ENCODE measurements at regions not wholly inside any gene's neighbourhood (a gene's known extent, or its start where the extent isn't known, plus 50 kb on each side); places are given as distances from the start of the nearest gene placed in this dataset.
"Not testable (repeated sequence)": the region's sequence is repeated elsewhere in the genome, so short reads cannot be mapped to it uniquely, and the experiment has no call there.

- no peaks in the 10 kb centered on the region for H3K4me1 ChIP-seq (replicated peaks)
- no peak overlapping the region for H3K27ac ChIP-seq
- H3K9me3 ChIP-seq (replicated peaks) = no peaks in the 10 kb centered on the region
- no peak for DNase-seq (ENCODE audit: low read depth in 1 of 2, low spot score in 2 of 2)
- H3K36me3 ChIP-seq = no peaks in the 10 kb centered on the region
- no peaks in the 10 kb centered on the region for H3K27me3 ChIP-seq (replicated peaks)
- no peak overlapping the region for H3K4me3 ChIP-seq
Observed at GRCh38 chr5:91244380-91245073, 138.6 kb downstream of the ARRDC3 start.

- no peaks in the 10 kb centered on the region for H3K4me1 ChIP-seq (replicated peaks)
- no peak overlapping the region for H3K27ac ChIP-seq
- no peak overlapping the region for H3K4me3 ChIP-seq
- H3K9me3 ChIP-seq (replicated peaks) = no peaks in the 10 kb centered on the region
- H3K36me3 ChIP-seq = no peaks in the 10 kb centered on the region
- no peaks in the 10 kb centered on the region for H3K27me3 ChIP-seq (replicated peaks)
- no peak for DNase-seq (ENCODE audit: low read depth in 1 of 2, low spot score in 2 of 2)
Observed at GRCh38 chr5:91243852-91244251, 139.3 kb downstream of the ARRDC3 start.

DNA sequence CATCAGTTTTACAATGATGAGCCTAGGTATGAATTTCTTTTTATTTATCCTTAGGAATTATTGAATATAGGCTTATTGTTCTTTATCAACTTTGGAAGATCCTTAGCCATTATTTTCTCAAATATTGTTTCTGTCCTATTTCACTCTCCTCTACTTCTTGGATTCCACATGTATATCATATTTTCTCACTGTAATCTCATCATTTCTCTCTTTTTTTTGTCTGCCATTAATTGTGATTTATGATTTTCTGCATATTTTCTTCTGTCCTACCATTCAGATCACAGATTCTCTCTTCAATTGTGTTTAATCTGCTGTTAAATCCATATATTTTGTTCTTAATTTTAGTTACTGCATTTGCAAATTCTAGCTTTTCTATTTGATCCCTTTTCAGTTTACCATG, 139.8 kb downstream of the ARRDC3 start:
- no peaks in the 10 kb centered on the region for H3K27me3 ChIP-seq (replicated peaks)
- no peaks in the 10 kb centered on the region for H3K9me3 ChIP-seq (replicated peaks)
- H3K4me3 ChIP-seq = no peak overlapping the region
- H3K4me1 ChIP-seq (replicated peaks) = no peaks in the 10 kb centered on the region
- no peak overlapping the region for H3K27ac ChIP-seq
- no peak for DNase-seq (ENCODE audit: low read depth in 1 of 2, low spot score in 2 of 2)
- H3K36me3 ChIP-seq = no peaks in the 10 kb centered on the region

GRCh38 chr5:91241460-91241859, 141.7 kb downstream of the ARRDC3 start:
- not testable (repeated sequence) for DNase-seq (ENCODE audit: low read depth in 1 of 2, low spot score in 2 of 2); H3K27me3 ChIP-seq (replicated peaks); H3K36me3 ChIP-seq; H3K4me3 ChIP-seq; H3K4me1 ChIP-seq (replicated peaks); H3K9me3 ChIP-seq (replicated peaks); H3K27ac ChIP-seq

DNA sequence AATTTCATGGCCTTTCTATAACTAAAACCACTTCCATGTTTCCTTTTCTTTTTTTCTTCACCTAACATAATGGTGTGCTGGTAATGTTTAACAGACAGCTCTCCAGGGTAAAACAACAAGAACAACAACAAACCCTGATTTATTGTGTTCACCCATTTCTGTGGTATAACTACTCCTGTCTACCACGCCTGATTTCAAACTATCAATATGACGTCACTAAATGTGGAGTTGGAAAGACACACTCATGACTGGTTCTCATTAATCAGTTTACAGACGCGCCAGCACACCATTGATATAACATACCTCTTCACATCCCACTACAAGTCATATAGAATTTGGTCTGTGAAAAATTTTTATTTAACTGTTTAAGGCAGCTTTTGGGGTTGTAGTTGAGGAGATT, 142.9 kb downstream of the ARRDC3 start:
- H3K27ac ChIP-seq = no peak overlapping the region
- H3K4me1 ChIP-seq (replicated peaks) = no peaks in the 10 kb centered on the region
- no peaks in the 10 kb centered on the region for H3K9me3 ChIP-seq (replicated peaks)
- no peaks in the 10 kb centered on the region for H3K27me3 ChIP-seq (replicated peaks)
- H3K36me3 ChIP-seq = no peaks in the 10 kb centered on the region
- no peak for DNase-seq (ENCODE audit: low read depth in 1 of 2, low spot score in 2 of 2)
- no peak overlapping the region for H3K4me3 ChIP-seq

DNA sequence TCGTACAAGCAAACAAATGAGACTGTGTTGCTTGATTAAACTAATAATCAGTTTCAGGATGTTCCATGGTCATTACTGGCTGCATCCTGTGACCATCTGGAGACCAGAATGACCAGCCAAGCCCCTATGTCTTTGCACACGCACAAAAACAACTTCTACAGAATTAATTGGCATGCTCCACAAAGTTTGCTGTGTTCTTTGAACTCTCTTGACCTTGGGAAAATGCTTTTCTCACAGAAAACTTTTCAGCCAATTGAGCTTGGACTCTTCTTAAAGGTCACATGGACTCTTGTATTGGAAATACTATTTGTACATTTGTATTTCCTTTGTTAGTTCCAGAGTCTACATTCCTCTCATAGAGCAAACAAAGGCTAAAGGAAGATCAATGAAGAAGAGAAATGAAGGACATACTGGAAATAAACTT, 147.8 kb downstream of the ARRDC3 start:
- Histone ChIP-seq H3K9me3 (replicated peaks) (peaks cover under 1% of the 10 kb centered on the region; the same call in 1 of the 2 replicates), H3K27ac (no peak overlapping the region), H3K36me3 (no peaks in the 10 kb centered on the region), H3K27me3 (replicated peaks) (no peaks in the 10 kb centered on the region), H3K4me1 (replicated peaks) (no peaks in the 10 kb centered on the region), H3K4me3 (no peak overlapping the region)
- DNase-seq (ENCODE audit: low read depth in 1 of 2, low spot score in 2 of 2) = no peak

- Histone ChIP-seq H3K27ac (no peak overlapping the region), H3K4me1 (replicated peaks) (no peaks in the 10 kb centered on the region), H3K4me3 (no peak overlapping the region), H3K9me3 (replicated peaks) (peaks cover 7% of the 10 kb centered on the region; the same call in 1 of the 2 replicates), H3K36me3 (no peaks in the 10 kb centered on the region), H3K27me3 (replicated peaks) (no peaks in the 10 kb centered on the region)
- DNase-seq (ENCODE audit: low read depth in 1 of 2, low spot score in 2 of 2) = no peak
Observed at GRCh38 chr5:91232523-91232922, 150.6 kb downstream of the ARRDC3 start.

DNA sequence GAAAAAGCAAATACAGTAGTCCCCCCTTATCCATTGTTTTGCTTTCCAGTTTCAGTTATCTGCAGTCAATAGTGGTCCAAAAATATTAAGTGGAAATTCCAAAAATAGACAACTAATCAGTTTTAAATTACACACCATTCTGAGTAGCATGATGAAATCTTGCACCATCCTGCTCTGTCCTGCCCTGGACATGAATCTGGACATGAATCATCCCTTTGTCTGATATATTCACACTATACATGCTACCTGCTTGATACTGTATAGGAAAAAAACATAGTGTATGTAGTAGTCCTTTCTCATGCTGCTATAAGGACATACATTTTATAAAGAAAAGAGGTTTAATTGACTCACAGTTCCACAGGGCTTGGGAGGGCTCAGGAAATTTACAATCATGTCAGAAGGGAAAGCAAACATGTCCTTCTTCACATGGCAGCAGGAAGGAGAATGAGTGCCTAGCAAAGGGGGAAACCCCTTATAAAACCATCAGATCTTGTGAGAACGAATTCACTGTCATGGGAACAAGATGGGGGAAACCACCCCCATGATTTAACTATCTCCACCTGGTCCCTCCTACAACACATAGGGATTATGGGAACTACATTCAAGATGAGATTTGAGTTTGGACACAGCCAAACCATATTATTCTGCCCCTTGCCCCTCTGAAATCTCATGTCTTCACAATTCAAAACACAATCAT, 153.9 kb downstream of the ARRDC3 start:
- no peak overlapping the region for H3K27ac ChIP-seq

DNA sequence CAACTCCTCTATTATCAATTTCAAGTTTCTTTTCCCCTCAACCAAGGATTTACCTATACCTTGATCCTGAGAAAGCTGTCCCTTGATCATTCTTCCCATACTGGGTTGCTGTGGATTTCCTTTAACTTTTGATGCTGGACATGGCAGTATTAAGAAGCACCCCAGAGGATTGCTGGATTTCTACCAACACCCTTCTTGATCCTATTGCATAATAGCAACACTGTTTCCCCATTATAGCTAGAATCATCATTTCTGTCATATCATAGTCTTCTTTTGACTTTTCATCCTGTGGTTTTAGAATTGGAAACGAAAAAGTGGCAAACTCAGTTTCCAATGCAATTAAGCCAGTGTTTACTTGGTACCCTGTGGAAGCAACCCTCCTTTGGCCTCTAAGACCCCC, 154.9 kb downstream of the ARRDC3 start:
- Histone ChIP-seq H3K4me3 (no peak overlapping the region), H3K36me3 (no peaks in the 10 kb centered on the region), H3K27ac (no peak overlapping the region)

More for the DNA sequence above, 153.9 kb downstream of the ARRDC3 start:
- no peak for DNase-seq (ENCODE audit: low read depth in 1 of 2, low spot score in 2 of 2)
- Histone ChIP-seq H3K36me3 (no peaks in the 10 kb centered on the region), H3K4me3 (no peak overlapping the region), H3K27me3 (replicated peaks) (no peaks in the 10 kb centered on the region), H3K9me3 (replicated peaks) (peaks cover 7% of the 10 kb centered on the region; the same call in 1 of the 2 replicates), H3K4me1 (replicated peaks) (no peaks in the 10 kb centered on the region)

DNA sequence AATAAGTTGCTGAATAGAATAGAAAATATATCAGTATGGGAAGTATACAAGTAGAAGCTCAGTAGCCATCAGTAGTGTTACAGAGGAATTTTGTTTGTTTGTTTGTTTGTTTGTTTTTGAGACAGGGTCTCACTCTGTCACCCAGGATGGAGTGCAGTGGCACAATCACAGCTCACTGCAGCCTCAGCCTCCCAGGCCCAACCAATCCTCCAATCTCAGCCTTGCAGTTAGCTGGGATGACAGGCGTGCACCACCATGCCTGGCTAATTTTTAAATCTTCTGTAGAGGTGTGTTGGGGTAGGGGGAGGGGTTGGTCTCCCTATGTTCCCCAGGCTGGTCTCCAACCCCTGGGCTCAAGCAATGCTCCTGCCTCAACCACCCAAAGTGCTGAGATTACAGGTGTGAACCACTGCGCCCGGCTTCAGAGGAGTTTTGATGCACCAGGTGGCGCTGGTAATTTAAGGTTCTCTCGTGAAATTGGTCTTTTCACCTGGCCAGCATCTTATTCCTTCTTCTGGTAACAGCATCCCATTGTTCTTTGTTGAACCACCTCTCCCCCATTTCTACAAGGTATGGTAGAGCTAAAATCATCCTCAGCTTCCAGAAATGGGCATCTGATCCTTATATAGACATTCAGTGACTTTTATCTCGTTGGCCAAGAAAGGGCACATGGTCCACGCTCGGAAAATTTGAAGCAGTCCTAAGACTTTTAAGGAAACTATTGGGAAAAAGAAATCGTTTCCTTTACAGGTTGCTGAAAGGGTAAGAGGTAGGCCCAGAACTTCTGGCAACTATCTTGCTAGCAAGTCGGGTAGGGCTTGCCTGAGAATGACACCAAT, 157.1 kb downstream of the ARRDC3 start:
- no peaks in the 10 kb centered on the region for H3K27me3 ChIP-seq (replicated peaks)
- no peaks in the 10 kb centered on the region for H3K36me3 ChIP-seq
- no peak overlapping the region for H3K4me3 ChIP-seq
- no peak overlapping the region for H3K27ac ChIP-seq
- no peak for DNase-seq (ENCODE audit: low read depth in 1 of 2, low spot score in 2 of 2)
- H3K9me3 ChIP-seq (replicated peaks) = peaks cover 7% of the 10 kb centered on the region; the same call in 1 of the 2 replicates
- no peaks in the 10 kb centered on the region for H3K4me1 ChIP-seq (replicated peaks)

More for the DNA sequence above, 154.9 kb downstream of the ARRDC3 start:
- Histone ChIP-seq H3K27me3 (replicated peaks) (no peaks in the 10 kb centered on the region), H3K4me1 (replicated peaks) (no peaks in the 10 kb centered on the region), H3K9me3 (replicated peaks) (peaks cover 7% of the 10 kb centered on the region; the same call in 1 of the 2 replicates)
- DNase-seq (ENCODE audit: low read depth in 1 of 2, low spot score in 2 of 2) = no peak

DNA sequence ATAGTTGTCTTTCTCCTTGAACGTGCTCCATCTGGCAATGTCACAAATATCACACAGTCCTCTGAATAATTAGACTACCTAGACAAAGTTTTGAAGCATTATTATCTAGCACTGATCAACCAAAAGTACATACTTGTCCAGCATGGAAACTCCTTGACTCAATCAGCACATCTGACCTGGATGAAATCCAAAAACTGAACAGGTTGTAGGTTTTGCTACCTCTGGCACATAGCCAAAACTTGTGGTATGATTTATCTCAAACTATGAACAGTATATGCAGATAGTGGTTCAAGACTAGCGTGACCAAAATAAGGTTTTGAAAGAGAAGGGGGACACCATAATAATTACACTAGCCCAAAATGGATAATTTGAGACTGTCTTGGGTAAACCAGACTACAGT, 158.1 kb downstream of the ARRDC3 start:
- Histone ChIP-seq H3K4me1 (replicated peaks) (no peaks in the 10 kb centered on the region), H3K27ac (no peak overlapping the region), H3K4me3 (no peak overlapping the region), H3K36me3 (no peaks in the 10 kb centered on the region), H3K9me3 (replicated peaks) (0 out of 2 replicates have a peak, but pooled peaks cover 4% of the 10 kb centered on the region), H3K27me3 (replicated peaks) (no peaks in the 10 kb centered on the region)
- DNase-seq (ENCODE audit: low read depth in 1 of 2, low spot score in 2 of 2) = no peak

DNA sequence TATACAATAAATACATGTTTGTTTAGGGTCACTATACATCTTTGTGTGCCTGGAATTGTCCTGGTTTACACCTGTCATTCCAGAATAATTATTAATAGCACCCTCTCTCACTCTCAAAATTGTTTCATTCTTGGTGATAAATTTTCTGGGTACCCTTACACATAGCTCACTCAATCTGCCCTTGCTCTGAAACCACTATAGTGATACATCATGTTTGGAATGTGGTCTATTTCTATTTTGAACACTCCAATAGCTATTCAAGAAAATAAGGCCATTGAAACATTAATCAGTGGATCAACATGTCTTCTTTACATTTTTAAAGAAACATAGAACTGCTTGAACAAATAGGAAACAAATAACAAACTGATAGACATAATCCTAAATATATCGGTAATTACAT, 158.7 kb downstream of the ARRDC3 start:
- Histone ChIP-seq H3K27ac (no peak overlapping the region), H3K4me3 (no peak overlapping the region), H3K4me1 (replicated peaks) (no peaks in the 10 kb centered on the region; the same call in 1 of the 2 replicates), H3K9me3 (replicated peaks) (0 out of 2 replicates have a peak, but pooled peaks cover 2% of the 10 kb centered on the region), H3K27me3 (replicated peaks) (no peaks in the 10 kb centered on the region), H3K36me3 (no peaks in the 10 kb centered on the region)
- DNase-seq (ENCODE audit: low read depth in 1 of 2, low spot score in 2 of 2) = no peak

DNA sequence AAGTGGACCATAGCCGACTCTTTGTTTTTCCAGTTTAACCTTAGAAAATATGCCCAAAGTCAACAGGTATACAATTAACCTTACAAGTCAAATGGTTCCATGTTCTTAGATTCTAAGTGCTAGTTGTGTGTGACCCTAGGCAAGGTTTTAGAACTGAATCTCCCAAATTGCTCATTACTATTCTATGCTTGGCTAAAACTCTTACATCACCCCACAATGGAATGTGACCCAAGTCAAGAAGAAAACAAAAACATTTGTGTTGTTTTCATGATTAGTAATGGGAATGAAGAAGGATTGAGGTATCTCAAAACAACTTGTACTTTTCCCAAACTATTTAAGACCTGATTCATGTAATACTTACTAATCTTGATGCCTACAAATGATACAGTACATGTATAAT, 159.2 kb downstream of the ARRDC3 start:
- Histone ChIP-seq H3K36me3 (no peaks in the 10 kb centered on the region), H3K27ac (no peak overlapping the region), H3K4me1 (replicated peaks) (peaks cover 4% of the 10 kb centered on the region; the same call in 1 of the 2 replicates), H3K4me3 (no peak overlapping the region), H3K9me3 (replicated peaks) (no peaks in the 10 kb centered on the region), H3K27me3 (replicated peaks) (no peaks in the 10 kb centered on the region)
- no peak for DNase-seq (ENCODE audit: low read depth in 1 of 2, low spot score in 2 of 2)

DNA sequence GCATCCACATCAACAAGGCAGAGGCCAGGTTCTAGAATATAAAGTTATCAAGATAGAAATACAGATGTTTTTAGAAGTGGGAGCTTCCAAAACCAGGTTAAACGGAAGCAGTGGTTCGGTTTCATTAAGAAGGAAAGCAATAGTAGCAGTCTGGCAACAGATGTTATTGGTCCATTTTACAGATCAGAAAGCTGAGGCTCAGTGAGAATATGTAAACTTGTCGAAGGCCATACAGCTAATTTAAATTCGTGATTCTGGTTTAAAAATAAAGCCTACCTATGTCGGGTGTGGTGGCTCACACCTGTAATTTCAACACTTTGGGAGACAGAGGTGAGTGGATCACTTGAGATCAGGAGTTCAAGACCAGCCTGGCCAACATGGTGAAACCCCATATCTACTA, 160.6 kb downstream of the ARRDC3 start:
- H3K36me3 ChIP-seq = no peaks in the 10 kb centered on the region
- no peaks in the 10 kb centered on the region for H3K9me3 ChIP-seq (replicated peaks)
- no peak overlapping the region for H3K4me3 ChIP-seq
- H3K4me1 ChIP-seq (replicated peaks) = peaks cover 4% of the 10 kb centered on the region; the same call in 1 of the 2 replicates
- no peak overlapping the region for H3K27ac ChIP-seq
- no peak for DNase-seq (ENCODE audit: low read depth in 1 of 2, low spot score in 2 of 2)
- no peaks in the 10 kb centered on the region for H3K27me3 ChIP-seq (replicated peaks)

Measured in SJSA1 (cell line).